HG02642 (cell line): ENCODE measurements at regions not wholly inside any gene's neighbourhood (a gene's known extent, or its start where the extent isn't known, plus 50 kb on each side); places are given as distances from the start of the nearest gene placed in this dataset.

Experiments used
- ATAC-seq: cut with Tn5 transposase; IDR thresholded peaks from one replicate; pipeline ENCODE4 v1.9.1; 2021; ENCODE audit warnings: mild to moderate bottlenecking; ENCODE audit not compliant: unreplicated experiment, poor library complexity

DNA sequence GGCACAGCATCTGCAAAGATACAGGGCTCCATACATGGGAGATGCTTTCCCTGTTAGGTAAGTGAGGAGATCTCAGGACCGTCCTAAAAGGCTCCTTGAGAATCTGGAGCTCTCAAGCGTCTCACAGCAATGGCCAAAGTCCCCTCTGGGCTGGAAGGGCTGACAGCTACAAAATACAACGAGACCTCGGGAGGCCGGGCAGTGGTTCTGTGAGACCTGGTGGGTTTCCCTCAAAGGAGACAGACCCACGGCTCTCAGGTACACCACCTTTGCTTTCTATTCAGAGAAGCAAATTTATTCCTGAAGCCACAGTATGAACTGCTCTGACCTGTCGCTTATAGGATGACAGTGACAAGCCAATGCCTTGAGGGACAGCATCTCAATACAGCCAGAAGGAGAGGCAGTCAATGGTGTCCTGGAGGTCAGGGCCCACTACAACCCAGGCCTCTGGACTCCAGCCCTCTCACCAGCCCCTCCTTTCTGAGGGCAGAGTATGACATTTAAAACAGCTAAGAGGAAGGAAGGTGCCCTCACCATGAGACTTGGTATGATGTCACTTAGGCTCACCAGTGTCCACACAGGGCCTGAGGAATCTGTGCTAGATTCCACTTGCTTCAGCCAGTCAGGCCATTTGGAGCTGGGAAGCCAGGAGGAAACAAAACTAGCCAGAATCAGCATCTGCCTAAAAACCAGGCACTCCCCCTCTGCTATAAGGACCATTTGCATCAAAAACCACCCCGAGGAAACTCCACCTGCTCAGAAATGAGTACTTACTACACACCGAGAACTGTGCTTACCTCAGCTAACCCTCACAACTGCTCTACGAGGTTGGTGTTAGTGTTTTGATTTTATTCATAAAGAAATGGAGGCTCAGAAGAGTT, 86.5 kb upstream of the FSTL4 start:
- ATAC-seq, result peak; percentile 56

GRCh38 chr5:133698259-133698554, 85.9 kb upstream of the FSTL4 start:
- no peak for ATAC-seq

DNA sequence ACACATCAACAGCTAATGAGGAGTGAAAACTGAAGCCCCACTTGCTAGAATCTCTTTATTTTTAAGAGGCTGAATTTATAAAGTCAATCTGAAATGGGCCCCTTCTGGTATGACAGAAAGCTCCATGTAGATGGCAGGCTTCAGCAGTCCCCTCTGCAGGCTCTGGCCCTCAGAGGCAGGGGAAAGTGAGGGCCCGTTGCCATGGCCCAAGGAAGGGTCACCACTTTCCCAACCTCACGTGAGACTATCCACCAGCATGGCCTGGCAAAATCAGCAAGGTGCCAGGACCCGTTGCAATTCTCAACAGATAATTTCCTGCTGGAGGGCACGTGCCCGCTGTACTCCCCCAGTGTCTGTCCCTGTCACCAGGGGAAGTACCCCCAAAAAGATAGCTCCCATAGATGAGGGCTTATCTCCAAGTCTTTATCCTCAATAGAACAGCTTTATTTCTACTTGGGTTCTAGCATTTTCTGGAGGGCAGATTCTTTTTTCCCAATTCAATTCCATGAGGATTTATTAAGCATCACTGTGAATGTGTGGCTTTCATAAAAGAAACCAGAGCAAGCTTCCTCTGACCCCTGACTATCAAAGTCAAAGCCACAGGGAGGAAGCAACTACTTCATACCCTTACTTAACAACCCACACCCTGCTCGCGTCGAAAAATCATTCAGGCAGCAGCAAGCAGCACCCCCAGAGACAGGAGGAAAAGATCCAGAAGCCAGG, 85.4 kb upstream of the FSTL4 start:
- no peak for ATAC-seq

DNA sequence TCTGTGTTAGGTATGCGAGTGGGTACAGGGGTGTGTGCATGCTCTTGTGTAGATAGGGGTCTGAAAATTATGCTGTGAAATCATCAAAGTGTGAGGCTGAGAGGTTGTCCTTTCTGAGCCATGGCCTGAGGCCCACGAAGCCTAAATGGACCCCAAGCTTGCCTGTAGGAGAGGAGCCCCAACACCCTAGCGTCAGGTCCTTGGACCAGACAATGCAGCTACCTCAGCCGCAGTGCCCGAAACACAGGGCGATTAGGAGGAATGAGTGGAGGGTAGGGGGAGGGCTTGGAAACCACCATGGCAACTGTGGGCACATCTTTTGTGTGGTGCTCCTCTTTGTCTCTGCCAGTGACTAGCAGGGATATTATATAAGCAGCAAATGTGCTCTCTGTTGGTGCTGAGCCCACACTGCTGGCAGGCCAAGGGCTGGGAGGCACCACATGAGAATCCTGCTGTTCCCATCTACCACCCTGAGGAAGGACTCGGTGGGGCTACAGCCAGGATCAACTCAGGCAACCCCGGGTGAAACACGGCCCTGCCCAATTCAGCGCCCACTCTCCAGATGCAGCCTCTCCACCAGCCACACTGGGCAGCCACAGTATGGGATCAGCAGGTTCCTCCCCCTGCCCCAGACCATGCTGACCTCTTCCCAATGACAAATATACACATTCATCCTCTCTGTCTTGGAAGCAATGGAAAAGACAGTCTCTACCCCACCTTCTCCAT, 84.6 kb upstream of the FSTL4 start:
- ATAC-seq, result no peak

- no peak for ATAC-seq
Observed at GRCh38 chr5:133696006-133696584, 83.8 kb upstream of the FSTL4 start.

- ATAC-seq, result no peak
Observed at GRCh38 chr5:133694181-133694831, 82.0 kb upstream of the FSTL4 start.

DNA sequence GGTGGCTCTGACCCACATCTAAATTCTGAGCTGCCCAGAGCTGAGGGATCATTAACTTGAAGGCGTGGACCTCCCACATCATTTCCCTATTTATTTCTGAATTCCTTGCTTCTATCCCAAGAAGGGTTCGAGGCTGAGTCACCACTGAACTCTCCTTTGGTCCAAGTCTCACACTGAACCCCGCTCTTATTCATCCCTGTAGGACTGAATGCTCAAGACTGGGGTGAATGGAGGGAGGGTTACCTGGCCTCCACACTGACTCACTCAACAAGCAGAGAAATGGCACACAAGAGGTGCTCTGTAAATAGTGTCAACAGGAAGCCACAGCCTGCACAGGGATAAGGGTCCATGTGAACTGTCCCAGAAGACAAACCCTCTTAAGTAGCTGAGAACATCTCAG, 79.1 kb upstream of the FSTL4 start:
- ATAC-seq, result no peak

GRCh38 chr5:133690746-133691145, 78.4 kb upstream of the FSTL4 start:
- no peak for ATAC-seq

- ATAC-seq, result no peak
Observed at GRCh38 chr5:133688391-133688790, 76.0 kb upstream of the FSTL4 start.

DNA sequence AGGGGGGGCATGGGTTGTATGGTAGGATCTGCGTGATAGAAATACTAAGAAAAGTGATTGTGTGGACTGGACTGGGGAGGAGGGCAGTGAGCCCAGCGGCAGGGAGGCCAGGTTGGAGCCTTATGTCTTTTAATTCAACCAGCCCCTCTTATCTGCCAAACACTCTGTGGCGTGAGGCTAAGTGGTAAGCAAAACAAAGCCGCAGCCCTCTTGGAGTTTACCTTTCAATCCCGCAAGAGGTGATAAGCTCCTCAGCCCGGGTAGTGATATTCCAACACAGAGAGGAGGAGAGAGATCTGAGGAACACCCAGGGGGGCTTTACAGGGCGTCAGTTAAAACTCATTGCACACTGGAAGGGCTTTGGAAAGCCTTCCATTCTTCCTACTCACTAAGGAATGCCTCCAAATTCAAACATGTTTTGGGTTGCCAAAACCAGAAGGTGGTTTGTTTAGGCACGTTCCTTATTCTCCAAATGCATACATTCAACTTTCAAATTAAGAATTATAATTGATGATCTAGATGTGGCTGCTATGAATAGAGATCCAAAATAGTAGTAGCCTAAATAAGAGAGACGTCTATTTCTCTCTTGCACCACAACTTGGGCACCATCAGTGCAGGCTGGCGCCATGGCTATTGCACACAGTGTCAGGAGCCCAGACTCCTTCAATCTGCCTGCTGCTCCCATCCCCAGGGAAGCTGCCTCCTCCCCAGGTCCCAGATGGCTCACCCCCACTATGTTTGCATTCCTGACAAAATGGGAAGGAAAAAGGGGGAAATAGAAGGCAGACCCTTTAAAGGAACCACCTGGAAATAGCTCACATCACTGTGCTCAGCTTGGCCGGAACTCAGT, 75.1 kb upstream of the FSTL4 start:
- ATAC-seq, result no peak

GRCh38 chr5:133686566-133686965, 74.2 kb upstream of the FSTL4 start:
- no peak for ATAC-seq

- no peak for ATAC-seq
Observed at GRCh38 chr5:133685402-133686018, 73.2 kb upstream of the FSTL4 start.

- ATAC-seq, result no peak
Observed at GRCh38 chr5:133683646-133684596, 71.6 kb upstream of the FSTL4 start.

- no peak for ATAC-seq
Observed at GRCh38 chr5:133682451-133682850, 70.1 kb upstream of the FSTL4 start.

- ATAC-seq, result no peak
Observed at GRCh38 chr5:133681896-133682295, 69.6 kb upstream of the FSTL4 start.

GRCh38 chr5:133680830-133681565, 68.7 kb upstream of the FSTL4 start:
- ATAC-seq, result no peak

DNA sequence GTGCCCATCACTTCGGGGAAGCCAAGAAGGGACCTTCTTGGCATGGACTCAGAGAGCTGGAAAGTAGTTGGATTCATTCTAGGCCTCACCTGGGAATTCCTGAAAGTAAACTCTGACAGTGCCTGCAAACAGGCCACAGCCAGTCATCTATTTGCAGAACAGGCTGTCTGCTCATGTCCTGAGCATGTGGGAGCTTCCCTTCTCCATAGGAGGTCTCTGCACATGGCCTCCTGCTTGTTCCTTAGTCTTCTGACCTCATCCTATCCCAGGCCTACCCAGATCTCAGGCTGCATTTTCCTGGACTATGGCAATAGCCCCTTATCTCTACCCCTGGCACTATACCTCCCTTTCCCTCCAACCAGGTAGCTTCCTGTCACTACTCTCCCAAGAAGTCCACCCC, 67.2 kb upstream of the FSTL4 start:
- no peak for ATAC-seq
